GM10266 (cell line): ENCODE measurements at regions not wholly inside any gene's neighbourhood (a gene's known extent, or its start where the extent isn't known, plus 50 kb on each side); places are given as distances from the start of the nearest gene placed in this dataset.
"Not testable (repeated sequence)": the region's sequence is repeated elsewhere in the genome, so short reads cannot be mapped to it uniquely, and the experiment has no call there.

Source experiments
- DNase-seq: peaks from one replicate; pipeline ENCODE4 v3.0.0; 2012; ENCODE audit errors: extremely low spot score
- CTCF ChIP-seq: IDR thresholded peaks from 2 replicates; pipeline ENCODE4 v1.5.1; 2012; ENCODE audit warnings: mild to moderate bottlenecking, low read depth; ENCODE audit not compliant: control insufficient read depth, insufficient read depth; ENCODE audit errors: missing control alignments

GRCh38 chr15:81776976-81777375 lies 268.8 kb downstream of the MEX3B start:
- TF ChIP-seq CTCF: no peak
- no peak for DNase-seq

- not testable (repeated sequence) for DNase-seq
Measured at GRCh38 chr15:81775779-81776178, 270.0 kb downstream of the MEX3B start.

- no peak for TF ChIP-seq CTCF
- no peak for DNase-seq
Measured at GRCh38 chr15:81774309-81774708, 271.5 kb downstream of the MEX3B start.

- DNase-seq: no peak
- no peak for TF ChIP-seq CTCF
Measured at GRCh38 chr15:81768773-81769172, 277.0 kb downstream of the MEX3B start.

- no peak for TF ChIP-seq CTCF
- no peak for DNase-seq
Measured at GRCh38 chr15:81766829-81767475, 278.9 kb downstream of the MEX3B start.

- DNase-seq: no peak
- TF ChIP-seq CTCF: no peak
Measured at GRCh38 chr15:81765816-81766215, 280.0 kb downstream of the MEX3B start.

GRCh38 chr15:81763304-81763703 lies 282.5 kb downstream of the MEX3B start:
- no peak for DNase-seq

More at GRCh38 chr15:81763304-81763703, 282.5 kb downstream of the MEX3B start:
- no peak for TF ChIP-seq CTCF
